ENCODE measurements at regions not wholly inside any gene's neighbourhood (a gene's known extent, or its start where the extent isn't known, plus 50 kb on each side); places are given as distances from the start of the nearest gene placed in this dataset.
"Not testable (repeated sequence)": the region's sequence is repeated elsewhere in the genome, so short reads cannot be mapped to it uniquely, and the experiment has no call there.

- peaks cover 10% of the 10 kb centered on the region for H3K9me3 Mint-ChIP-seq
- H3K27ac Mint-ChIP-seq: no peak overlapping the region
Measured at GRCh38 chr11:81989093-81989492, 744.6 kb downstream of the FAM181B start.

GRCh38 chr11:81987829-81988472, 745.7 kb downstream of the FAM181B start:
- H3K27ac Mint-ChIP-seq: no peak overlapping the region
- DNase-seq: no peak
- CTCF ChIA-PET: no interaction called here
- no peaks in the 10 kb centered on the region for H3K27me3 Mint-ChIP-seq
- H3K36me3 Mint-ChIP-seq (ENCODE audit: low read depth): no peaks in the 10 kb centered on the region
- H3K9me3 Mint-ChIP-seq: peaks cover 10% of the 10 kb centered on the region
- no peak overlapping the region for H3K4me3 Mint-ChIP-seq
- POLR2A ChIA-PET: no interaction called here
- no peaks in the 10 kb centered on the region for H3K4me1 Mint-ChIP-seq

More at GRCh38 chr11:81989093-81989492, 744.6 kb downstream of the FAM181B start:
- ChIA-PET POLR2A (no interaction called here), CTCF (no interaction called here)
- no peaks in the 10 kb centered on the region for H3K36me3 Mint-ChIP-seq (ENCODE audit: low read depth)
- H3K4me1 Mint-ChIP-seq: no peaks in the 10 kb centered on the region
- no peak for DNase-seq
- H3K4me3 Mint-ChIP-seq: no peak overlapping the region
- no peaks in the 10 kb centered on the region for H3K27me3 Mint-ChIP-seq

DNA sequence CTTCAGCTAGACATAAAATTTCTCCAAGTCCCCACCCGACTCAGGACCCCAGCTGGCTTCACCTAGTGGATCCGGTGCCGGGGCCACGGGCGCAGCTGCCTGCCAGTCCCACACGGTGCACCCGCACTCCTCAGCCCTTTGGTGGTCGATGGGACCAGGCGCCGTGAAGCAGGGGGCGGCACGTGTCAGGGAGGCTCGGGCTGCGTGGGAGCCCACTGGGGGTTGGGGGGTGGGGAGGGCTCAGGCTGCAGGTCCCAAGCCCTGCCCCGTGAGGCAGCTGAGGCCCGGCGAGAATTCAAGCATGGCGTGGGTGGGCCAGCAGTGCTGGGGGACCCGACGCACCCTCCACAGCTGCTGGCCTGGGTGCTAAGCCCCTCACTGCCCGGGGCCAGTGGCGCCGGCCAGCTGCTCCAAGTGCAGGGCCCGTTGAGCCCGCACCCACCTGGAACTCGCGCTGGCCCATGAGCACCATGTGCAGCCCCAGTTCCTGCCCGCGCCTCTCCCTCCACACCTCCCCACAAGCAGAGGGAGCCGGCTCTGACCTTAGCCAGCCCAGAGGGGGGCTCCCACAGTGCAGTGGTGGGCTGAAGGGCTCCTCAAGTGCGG, 747.0 kb downstream of the FAM181B start:
- POLR2A ChIA-PET: no interaction called here
- DNase-seq: no peak
- Mint-ChIP-seq H3K4me3 (no peak overlapping the region), H3K27me3 (no peaks in the 10 kb centered on the region), H3K9me3 (peaks cover 10% of the 10 kb centered on the region), H3K27ac (no peak overlapping the region), H3K36me3 (ENCODE audit: low read depth) (no peaks in the 10 kb centered on the region), H3K4me1 (no peaks in the 10 kb centered on the region)
- CTCF ChIA-PET: no interaction called here

GRCh38 chr11:81979448-81979847, 754.2 kb downstream of the FAM181B start:
- POLR2A ChIA-PET: no interaction called here
- Mint-ChIP-seq H3K4me3 (no peak overlapping the region), H3K36me3 (ENCODE audit: low read depth) (no peaks in the 10 kb centered on the region), H3K4me1 (no peaks in the 10 kb centered on the region), H3K9me3 (no peaks in the 10 kb centered on the region), H3K27ac (no peak overlapping the region), H3K27me3 (no peaks in the 10 kb centered on the region)
- no peak for DNase-seq
- CTCF ChIA-PET: no interaction called here

DNA sequence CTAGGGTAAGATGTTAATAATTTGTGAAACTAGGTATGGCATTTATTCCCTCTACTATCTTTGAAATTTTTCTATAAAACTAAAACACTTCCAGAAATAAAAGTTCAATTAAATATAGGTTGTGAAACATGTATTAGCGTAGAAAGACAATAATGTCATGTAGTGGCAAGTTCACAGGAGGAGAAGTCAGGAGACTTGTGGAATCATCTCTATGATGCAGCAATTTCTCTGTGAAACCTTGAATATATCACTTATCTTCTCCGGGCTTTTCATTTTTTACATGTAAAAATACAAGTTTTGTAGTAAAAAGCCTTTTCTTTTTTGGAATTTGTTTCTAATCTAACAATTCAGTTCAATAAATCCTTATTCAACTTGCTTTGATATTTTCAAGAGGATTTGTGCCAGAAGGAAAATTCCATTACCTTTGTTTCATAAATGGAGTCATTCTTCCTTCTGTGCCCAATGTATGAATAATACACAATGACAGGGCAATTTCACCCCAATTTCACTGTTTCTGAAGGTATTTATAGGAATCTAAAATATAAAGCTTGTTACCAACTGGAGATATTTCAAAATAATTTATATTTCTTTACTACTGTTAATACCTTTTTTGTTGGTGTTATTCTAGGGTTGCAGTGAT, 758.3 kb downstream of the FAM181B start:
- Mint-ChIP-seq H3K27me3 (no peaks in the 10 kb centered on the region), H3K36me3 (ENCODE audit: low read depth) (no peaks in the 10 kb centered on the region), H3K27ac (no peak overlapping the region), H3K4me3 (no peak overlapping the region), H3K4me1 (no peaks in the 10 kb centered on the region), H3K9me3 (no peaks in the 10 kb centered on the region)
- CTCF ChIA-PET: no interaction called here
- POLR2A ChIA-PET: no interaction called here
- no peak for DNase-seq

DNA sequence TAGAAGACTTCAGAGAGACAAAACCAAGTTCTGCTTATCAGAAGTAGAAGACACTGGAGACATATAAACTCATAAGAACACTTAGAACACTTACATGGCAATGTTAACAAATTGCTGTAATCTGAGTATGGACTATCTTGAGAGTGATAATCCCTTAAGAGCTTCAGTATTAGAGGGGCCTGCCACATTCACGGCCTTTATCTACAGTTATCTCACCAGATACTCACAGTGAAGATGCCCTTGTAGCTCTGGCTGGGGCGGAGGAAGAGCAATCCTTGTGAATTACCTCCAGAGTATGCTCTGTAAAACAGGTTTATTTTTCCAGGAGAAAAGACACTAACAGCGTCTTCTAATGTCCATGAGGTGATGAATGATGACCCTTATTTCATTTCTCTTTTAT, 762.8 kb downstream of the FAM181B start:
- CTCF ChIA-PET: no interaction called here
- no peaks in the 10 kb centered on the region for H3K27me3 Mint-ChIP-seq
- H3K36me3 Mint-ChIP-seq (ENCODE audit: low read depth): no peaks in the 10 kb centered on the region
- no peak overlapping the region for H3K4me3 Mint-ChIP-seq
- DNase-seq: no peak
- no peaks in the 10 kb centered on the region for H3K9me3 Mint-ChIP-seq
- no peak overlapping the region for H3K27ac Mint-ChIP-seq
- POLR2A ChIA-PET: no interaction called here
- no peaks in the 10 kb centered on the region for H3K4me1 Mint-ChIP-seq

DNA sequence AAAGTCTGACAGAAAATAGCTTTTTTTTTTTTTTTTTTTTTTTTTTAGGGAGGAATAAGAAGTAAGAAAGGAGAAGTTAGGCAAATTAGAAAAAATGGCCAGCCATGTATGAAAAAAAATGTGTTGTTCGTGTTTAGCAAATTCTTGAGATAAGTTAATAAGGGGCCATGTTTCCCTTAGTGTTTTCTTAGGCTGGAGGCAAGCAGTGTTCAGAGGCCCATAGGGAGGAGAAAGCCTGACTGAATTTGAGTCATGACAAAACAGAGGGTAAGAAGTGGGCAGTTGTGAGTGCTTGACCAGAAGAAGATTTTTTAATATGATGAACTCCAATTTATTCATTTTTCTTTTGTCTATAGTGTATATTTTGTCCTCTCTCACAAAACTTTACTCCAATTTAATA, 766.4 kb downstream of the FAM181B start:
- ChIA-PET CTCF (no interaction called here), POLR2A (interaction anchor here (0.5 kb wide), 1 partner anchor 76 kb away, joined by 4 read pairs; no protein-coding TSS in a partner anchor)
- Mint-ChIP-seq H3K4me1 (peaks cover 9% of the 10 kb centered on the region), H3K27ac (no peak overlapping the region), H3K9me3 (no peaks in the 10 kb centered on the region), H3K4me3 (no peak overlapping the region), H3K36me3 (ENCODE audit: low read depth) (no peaks in the 10 kb centered on the region), H3K27me3 (no peaks in the 10 kb centered on the region)
- no peak for DNase-seq

- no peaks in the 10 kb centered on the region for H3K27me3 Mint-ChIP-seq
- H3K27ac Mint-ChIP-seq: no peak overlapping the region
- ChIA-PET CTCF (no interaction called here), POLR2A (no interaction called here)
- no peak overlapping the region for H3K4me3 Mint-ChIP-seq
- no peaks in the 10 kb centered on the region for H3K9me3 Mint-ChIP-seq
- DNase-seq: no peak
- peaks cover 9% of the 10 kb centered on the region for H3K4me1 Mint-ChIP-seq
- H3K36me3 Mint-ChIP-seq (ENCODE audit: low read depth): no peaks in the 10 kb centered on the region
Measured at GRCh38 chr11:81966340-81966739, 767.3 kb downstream of the FAM181B start.

GRCh38 chr11:81963018-81963417, 770.6 kb downstream of the FAM181B start:
- no peaks in the 10 kb centered on the region for H3K36me3 Mint-ChIP-seq (ENCODE audit: low read depth)
- no peaks in the 10 kb centered on the region for H3K9me3 Mint-ChIP-seq
- POLR2A ChIA-PET: no interaction called here
- CTCF ChIA-PET: no interaction called here
- H3K4me1 Mint-ChIP-seq: peaks cover 9% of the 10 kb centered on the region
- no peak for DNase-seq
- no peaks in the 10 kb centered on the region for H3K27me3 Mint-ChIP-seq
- H3K27ac Mint-ChIP-seq: no peak overlapping the region
- H3K4me3 Mint-ChIP-seq: no peak overlapping the region

- H3K27ac Mint-ChIP-seq: no peak overlapping the region
- H3K36me3 Mint-ChIP-seq (ENCODE audit: low read depth): no peaks in the 10 kb centered on the region
- POLR2A ChIA-PET: no interaction called here
Measured at GRCh38 chr11:81960443-81960842, 773.2 kb downstream of the FAM181B start.

DNA sequence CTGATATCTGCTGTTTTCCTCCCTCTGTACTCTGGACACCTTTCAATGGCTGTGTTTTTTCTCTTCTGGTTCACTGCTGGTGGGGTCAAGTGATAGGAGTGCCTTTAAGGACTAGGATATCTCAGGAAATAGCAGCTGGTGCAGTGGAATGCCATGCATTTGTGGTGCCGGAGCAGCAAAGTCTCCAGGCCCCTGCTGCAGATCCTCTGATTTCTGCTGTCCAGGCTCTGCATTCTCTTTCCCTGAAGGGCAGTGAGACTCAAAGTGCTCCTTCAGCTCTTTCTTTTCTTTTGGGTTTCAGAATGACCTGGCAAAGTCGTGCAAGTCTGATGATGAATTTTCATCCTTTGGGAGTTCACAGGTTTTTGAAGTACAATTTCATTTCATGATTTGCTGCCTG, 774.3 kb downstream of the FAM181B start:
- ChIA-PET POLR2A (no interaction called here), CTCF (interaction anchor here (0.6 kb wide), 1 partner anchor 15 kb away, joined by 4 read pairs; no protein-coding TSS in a partner anchor)
- Mint-ChIP-seq H3K4me3 (no peak overlapping the region), H3K27ac (no peak overlapping the region), H3K36me3 (ENCODE audit: low read depth) (no peaks in the 10 kb centered on the region), H3K27me3 (no peaks in the 10 kb centered on the region), H3K4me1 (peaks cover 9% of the 10 kb centered on the region), H3K9me3 (peaks cover 3% of the 10 kb centered on the region)
- no peak for DNase-seq

More at GRCh38 chr11:81960443-81960842, 773.2 kb downstream of the FAM181B start:
- Mint-ChIP-seq H3K9me3 (no peaks in the 10 kb centered on the region), H3K4me1 (peaks cover 9% of the 10 kb centered on the region), H3K4me3 (no peak overlapping the region), H3K27me3 (no peaks in the 10 kb centered on the region)
- DNase-seq: no peak
- CTCF ChIA-PET: no interaction called here

DNA sequence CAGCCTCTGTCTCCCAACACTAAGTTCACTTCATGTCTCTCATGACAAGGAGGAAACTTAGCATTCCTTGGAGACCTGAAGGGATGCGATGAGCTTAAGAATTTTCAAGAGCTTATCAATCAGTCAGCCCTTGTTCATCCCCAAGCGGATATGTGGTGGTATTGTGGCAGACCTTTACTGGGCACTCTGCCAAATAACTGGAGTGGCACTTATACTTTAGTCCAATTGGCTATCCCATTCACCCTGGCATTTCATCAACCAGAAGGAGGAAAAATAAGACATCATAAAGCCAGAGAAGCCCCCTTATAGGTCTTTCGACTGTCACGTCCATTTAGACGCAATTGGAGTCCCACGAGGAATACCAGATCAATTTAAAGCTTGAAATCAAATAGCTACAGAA, 779.4 kb downstream of the FAM181B start:
- H3K27ac Mint-ChIP-seq; H3K4me3 Mint-ChIP-seq; H3K9me3 Mint-ChIP-seq; POLR2A ChIA-PET; H3K4me1 Mint-ChIP-seq; H3K27me3 Mint-ChIP-seq; CTCF ChIA-PET; H3K36me3 Mint-ChIP-seq (ENCODE audit: low read depth); DNase-seq: not testable (repeated sequence)

- no peak overlapping the region for H3K4me3 Mint-ChIP-seq
- no peaks in the 10 kb centered on the region for H3K36me3 Mint-ChIP-seq (ENCODE audit: low read depth)
- H3K4me1 Mint-ChIP-seq: no peaks in the 10 kb centered on the region
- POLR2A ChIA-PET: no interaction called here
- no peak for DNase-seq
- H3K27me3 Mint-ChIP-seq: no peaks in the 10 kb centered on the region
- no peaks in the 10 kb centered on the region for H3K9me3 Mint-ChIP-seq
- no peak overlapping the region for H3K27ac Mint-ChIP-seq
- CTCF ChIA-PET: no interaction called here
Measured at GRCh38 chr11:81946831-81947230, 786.8 kb downstream of the FAM181B start.

- ChIA-PET POLR2A (no interaction called here), CTCF (no interaction called here)
- Mint-ChIP-seq H3K9me3 (no peaks in the 10 kb centered on the region), H3K27me3 (no peaks in the 10 kb centered on the region), H3K4me3 (no peak overlapping the region), H3K27ac (no peak overlapping the region), H3K4me1 (no peaks in the 10 kb centered on the region), H3K36me3 (ENCODE audit: low read depth) (no peaks in the 10 kb centered on the region)
- no peak for DNase-seq
Measured at GRCh38 chr11:81942646-81943045, 791.0 kb downstream of the FAM181B start.

All from activated CD4-positive, alpha-beta T cell treated with anti-CD3 and anti-CD28 coated beads, Interleukin-2, amount 10 ng/mL, durations not matched to agents 7 days and 5 days (primary cell).